CD4-positive, alpha-beta memory T cell (primary cell): ENCODE measurements at regions not wholly inside any gene's neighbourhood (a gene's known extent, or its start where the extent isn't known, plus 50 kb on each side); places are given as distances from the start of the nearest gene placed in this dataset.
"Not testable (repeated sequence)": the region's sequence is repeated elsewhere in the genome, so short reads cannot be mapped to it uniquely, and the experiment has no call there.

Source experiments
- CTCF ChIA-PET: fragments of 350-600 bp; sonication (Branson Sonifier 250); formaldehyde crosslinking; loops from one replicate; lab custom pipeline; 2021; ENCODE audit warnings: inconsistent platforms; ENCODE audit not compliant: partially characterized antibody; lab: Charles Lee
- POLR2A ChIA-PET: fragments of 350-600 bp; sonication (Branson Sonifier 250); formaldehyde crosslinking; loops from one replicate; lab custom pipeline; 2021; ENCODE audit not compliant: partially characterized antibody; lab: Charles Lee
- DNase-seq, 5 donors: peaks; one replicate each; pipeline versions ENCODE4 v3.0.0 to v3.0.0-alpha.2; 2020 to 2022; ENCODE audit warnings: mixed read lengths in 1 of 5
- H3K27ac ChIP-seq: one replicate; pipeline ENCODE4 v1.7.0; 2013; ENCODE audit warnings: low read depth, low read length
- H3K27me3 ChIP-seq: 2 replicates; pipeline ENCODE4 v1.7.0; 2013; ENCODE audit warnings: mild to moderate bottlenecking, low read length, moderate library complexity; ENCODE audit not compliant: insufficient read depth
- H3K36me3 ChIP-seq: 2 replicates; pipeline ENCODE4 v1.7.0; 2013; ENCODE audit warnings: mild to moderate bottlenecking, low read length, moderate library complexity; ENCODE audit not compliant: insufficient read depth
- H3K4me1 ChIP-seq: 2 replicates; pipeline ENCODE4 v1.7.0; 2013; ENCODE audit warnings: mild to moderate bottlenecking, low read length, moderate library complexity; ENCODE audit not compliant: insufficient read depth
- H3K4me3 ChIP-seq, 2 donors: one replicate each; pipeline ENCODE4 v1.7.0; 2013; ENCODE audit warnings: low read length in 2 of 2, mild to moderate bottlenecking in 1 of 2
- H3K9me3 ChIP-seq, 2 donors: one replicate each; pipeline ENCODE4 v1.7.0; 2013; ENCODE audit warnings: low read length in 2 of 2, control low read depth in 1 of 2; ENCODE audit not compliant: control insufficient read depth in 1 of 2
- H3K27ac Mint-ChIP-seq, 7 donors: one replicate each; pipeline ENCODE4 v1.8.0; 2020 to 2021; ENCODE audit warnings: mixed read lengths in 7 of 7, mild to moderate bottlenecking in 6 of 7, inconsistent platforms in 3 of 7, moderate library complexity in 3 of 7
- H3K27me3 Mint-ChIP-seq, 2 donors: one replicate each; pipeline ENCODE4 v1.8.0; 2020 to 2021; ENCODE audit warnings: mixed read lengths in 2 of 2
- H3K36me3 Mint-ChIP-seq, 2 donors: one replicate each; pipeline ENCODE4 v1.8.0; 2020 to 2021; ENCODE audit warnings: mixed read lengths in 2 of 2, inconsistent platforms in 1 of 2, mild to moderate bottlenecking in 1 of 2
- H3K4me1 Mint-ChIP-seq, 4 donors: one replicate each; pipeline ENCODE4 v1.8.0; 2020 to 2021; ENCODE audit warnings: mixed read lengths in 4 of 4, mild to moderate bottlenecking in 1 of 4
- H3K4me3 Mint-ChIP-seq, 8 donors: one replicate each; pipeline ENCODE4 v1.8.0; 2020 to 2021; ENCODE audit warnings: mixed read lengths in 8 of 8, mild to moderate bottlenecking in 7 of 8, moderate library complexity in 6 of 8, inconsistent platforms in 3 of 8
- H3K9me3 Mint-ChIP-seq, 8 donors: one replicate each; pipeline ENCODE4 v1.8.0; 2020 to 2021; ENCODE audit warnings: mixed read lengths in 8 of 8, mild to moderate bottlenecking in 5 of 8, inconsistent platforms in 3 of 8, moderate library complexity in 1 of 8
- intact Hi-C: fragments of 100-400 bp; cut with micrococcal nuclease; formaldehyde crosslinking; loops from one replicate; pipeline ENCODE4 v1.15.1; 2023

DNA sequence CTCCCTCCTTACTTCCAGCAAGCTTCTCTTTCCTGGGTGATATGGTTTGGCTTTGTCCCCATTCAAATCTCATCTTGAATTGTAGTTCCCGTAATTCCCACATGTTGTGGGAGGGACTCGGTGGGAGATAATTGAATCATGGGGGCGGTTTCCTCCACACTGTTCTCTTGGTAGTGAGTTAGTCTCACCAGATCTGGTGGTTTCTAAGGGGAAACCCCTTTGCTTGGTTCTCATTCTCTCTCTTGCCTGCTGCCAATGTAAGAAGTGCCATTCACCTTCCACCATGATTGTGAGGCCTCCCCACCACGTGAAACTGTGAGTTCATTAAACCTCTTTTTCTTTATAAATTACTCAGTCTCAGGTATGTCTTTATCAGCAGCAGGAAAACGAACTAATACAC is 271.8 kb downstream of the C12orf75 start:
- H3K36me3 Mint-ChIP-seq, H3K27me3 Mint-ChIP-seq, POLR2A ChIA-PET, H3K36me3 ChIP-seq, H3K9me3 ChIP-seq, H3K9me3 Mint-ChIP-seq, H3K4me1 Mint-ChIP-seq, H3K4me3 ChIP-seq, H3K27me3 ChIP-seq, H3K4me1 ChIP-seq, H3K27ac Mint-ChIP-seq, H3K27ac ChIP-seq, DNase-seq, intact Hi-C loops, CTCF ChIA-PET, H3K4me3 Mint-ChIP-seq: not testable (repeated sequence)

DNA sequence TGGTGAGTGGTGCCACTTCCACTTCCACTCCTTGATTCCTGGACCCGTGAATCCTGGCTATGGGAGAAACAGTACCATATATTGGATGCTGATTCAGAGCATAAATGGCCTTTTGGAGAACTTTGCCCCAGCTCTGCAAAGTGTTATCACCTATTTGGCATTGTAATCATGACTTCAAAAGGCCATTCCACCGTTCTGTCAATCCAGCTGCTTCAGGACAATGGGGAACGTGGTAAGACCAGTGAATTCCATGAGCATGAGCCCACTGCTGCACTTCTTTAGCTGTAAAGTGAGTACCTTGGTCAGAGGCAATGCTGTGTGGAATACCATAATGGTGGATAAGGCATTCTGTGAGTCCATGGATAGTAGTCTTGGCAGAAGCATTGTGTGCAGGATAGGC is 273.8 kb downstream of the C12orf75 start:
- H3K36me3 ChIP-seq, POLR2A ChIA-PET, H3K27me3 Mint-ChIP-seq: not testable (repeated sequence)

DNA sequence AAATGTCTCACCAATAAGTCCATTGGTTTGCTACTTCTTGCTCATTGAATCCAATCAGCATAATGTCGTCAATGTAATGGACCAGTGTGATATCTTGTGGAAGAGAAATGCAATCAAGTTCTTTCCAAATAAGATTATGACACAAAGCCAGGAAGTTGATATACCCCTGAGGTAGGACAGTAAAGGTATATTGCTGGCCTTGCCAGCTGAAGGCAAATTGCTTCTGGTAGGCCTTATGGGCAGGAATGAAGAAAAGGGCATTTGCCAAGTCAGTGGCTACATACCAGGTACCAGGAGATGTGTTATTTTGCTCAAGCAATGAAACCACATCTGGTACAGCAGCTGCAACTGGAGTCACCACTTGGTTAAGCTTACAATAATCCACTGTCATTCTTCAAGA is 276.1 kb downstream of the C12orf75 start:
- H3K27me3 ChIP-seq, CTCF ChIA-PET: not testable (repeated sequence)

More for the DNA sequence above, 273.8 kb downstream of the C12orf75 start:
- H3K4me3 Mint-ChIP-seq, H3K4me3 ChIP-seq, H3K9me3 ChIP-seq, H3K27me3 ChIP-seq, intact Hi-C loops, H3K4me1 Mint-ChIP-seq, H3K27ac ChIP-seq, CTCF ChIA-PET, H3K9me3 Mint-ChIP-seq, H3K36me3 Mint-ChIP-seq, H3K4me1 ChIP-seq, H3K27ac Mint-ChIP-seq, DNase-seq: not testable (repeated sequence)

DNA sequence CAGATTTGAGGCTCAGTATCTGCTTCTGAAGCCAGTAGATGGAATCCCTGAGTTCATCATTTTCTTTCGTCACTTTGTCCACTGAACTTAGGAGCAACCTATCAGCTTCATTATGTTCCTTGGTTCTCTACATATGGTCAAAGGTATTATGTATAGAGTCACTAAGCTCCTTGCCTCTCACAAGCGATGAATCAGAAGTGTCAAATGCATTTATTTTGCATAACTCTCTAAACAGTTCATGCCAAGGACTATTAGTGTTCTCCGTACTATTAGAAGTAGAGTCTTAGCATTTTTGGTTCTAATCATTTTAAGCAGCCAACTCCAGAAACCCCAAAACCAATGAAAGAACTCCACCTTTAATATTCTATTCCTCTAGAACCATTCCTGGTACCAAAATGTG is 278.5 kb downstream of the C12orf75 start:
- H3K27me3 Mint-ChIP-seq, intact Hi-C loops, CTCF ChIA-PET, H3K4me3 Mint-ChIP-seq, H3K27me3 ChIP-seq, H3K4me3 ChIP-seq, POLR2A ChIA-PET, H3K27ac ChIP-seq, H3K36me3 Mint-ChIP-seq, H3K27ac Mint-ChIP-seq, H3K36me3 ChIP-seq, H3K9me3 Mint-ChIP-seq, H3K9me3 ChIP-seq, DNase-seq, H3K4me1 ChIP-seq, H3K4me1 Mint-ChIP-seq: not testable (repeated sequence)

More for the DNA sequence above, 276.1 kb downstream of the C12orf75 start:
- H3K27ac ChIP-seq, H3K4me1 Mint-ChIP-seq, POLR2A ChIA-PET, DNase-seq, H3K36me3 Mint-ChIP-seq, H3K4me3 ChIP-seq, H3K9me3 Mint-ChIP-seq, H3K27me3 Mint-ChIP-seq, H3K4me3 Mint-ChIP-seq, H3K4me1 ChIP-seq, H3K36me3 ChIP-seq, H3K27ac Mint-ChIP-seq, H3K9me3 ChIP-seq, intact Hi-C loops: not testable (repeated sequence)

DNA sequence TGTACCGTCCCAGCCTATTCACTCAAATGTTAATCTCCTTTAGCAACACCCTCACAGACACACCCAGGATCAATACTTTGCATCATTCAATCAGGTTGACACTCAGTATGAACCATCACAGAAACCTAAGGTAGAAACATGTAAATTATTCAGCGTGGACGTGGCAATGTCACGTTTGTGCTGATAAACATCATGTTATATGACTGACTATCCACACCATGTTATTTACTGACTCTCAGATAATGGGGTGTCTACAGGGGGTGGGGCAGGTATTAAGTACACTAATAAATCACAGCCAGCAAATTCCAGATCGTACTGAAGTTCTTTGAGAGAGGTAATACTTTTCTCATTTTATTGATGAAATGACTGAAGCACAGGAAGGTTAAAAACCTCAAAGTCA is 280.0 kb downstream of the C12orf75 start:
- H3K27me3 ChIP-seq = no peaks in the 10 kb centered on the region
- Mint-ChIP-seq H3K36me3 (no peaks in the 10 kb centered on the region), H3K4me3 (no peak overlapping the region), H3K27me3 (peaks cover 0 to 1% of the 10 kb centered on the region in 2 donors), H3K27ac (no peak overlapping the region), H3K9me3 (peaks cover 0 to under 1% (median 0%) of the 10 kb centered on the region in 8 donors), H3K4me1 (no peaks in the 10 kb centered on the region)
- no peaks in the 10 kb centered on the region for H3K9me3 ChIP-seq
- no peak overlapping the region for H3K27ac ChIP-seq
- intact Hi-C loops = no loop called here
- POLR2A ChIA-PET = no interaction called here
- no peak overlapping the region for H3K4me3 ChIP-seq
- no peak for DNase-seq
- H3K4me1 ChIP-seq = no peaks in the 10 kb centered on the region
- CTCF ChIA-PET = interaction anchor here (0.7 kb wide), 1 partner anchor 110 kb away, joined by 3 read pairs; no protein-coding TSS in a partner anchor
- H3K36me3 ChIP-seq = no peaks in the 10 kb centered on the region

DNA sequence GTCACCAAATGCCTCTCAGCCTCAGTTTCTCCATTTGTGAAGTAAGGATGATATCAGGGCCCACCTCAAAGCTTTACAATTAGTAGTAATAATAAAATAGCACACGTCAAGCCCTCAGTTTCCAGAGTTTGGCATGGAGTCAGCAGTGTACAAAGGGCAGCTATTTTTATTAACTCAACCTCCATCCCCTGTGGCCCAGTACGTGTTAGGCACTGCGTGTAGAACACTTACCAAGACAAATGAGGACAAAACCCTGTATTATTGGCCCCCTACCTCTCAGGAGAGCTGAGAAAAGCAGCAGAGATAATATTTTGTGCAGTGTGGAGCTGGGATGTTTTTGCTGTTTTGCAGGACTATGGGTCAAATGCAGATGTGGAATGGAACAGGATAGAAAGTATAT is 280.8 kb downstream of the C12orf75 start:
- Mint-ChIP-seq H3K9me3 (no peaks in the 10 kb centered on the region), H3K27ac (no peak overlapping the region), H3K27me3 (peaks cover 0 to 1% of the 10 kb centered on the region in 2 donors), H3K4me3 (no peak overlapping the region), H3K4me1 (no peaks in the 10 kb centered on the region), H3K36me3 (no peaks in the 10 kb centered on the region)
- ChIA-PET POLR2A (no interaction called here), CTCF (no interaction called here)
- no peak for DNase-seq
- no peaks in the 10 kb centered on the region for H3K36me3 ChIP-seq
- no peaks in the 10 kb centered on the region for H3K9me3 ChIP-seq
- intact Hi-C loops = no loop called here
- no peak overlapping the region for H3K4me3 ChIP-seq
- H3K27ac ChIP-seq = no peak overlapping the region
- no peaks in the 10 kb centered on the region for H3K27me3 ChIP-seq
- no peaks in the 10 kb centered on the region for H3K4me1 ChIP-seq

DNA sequence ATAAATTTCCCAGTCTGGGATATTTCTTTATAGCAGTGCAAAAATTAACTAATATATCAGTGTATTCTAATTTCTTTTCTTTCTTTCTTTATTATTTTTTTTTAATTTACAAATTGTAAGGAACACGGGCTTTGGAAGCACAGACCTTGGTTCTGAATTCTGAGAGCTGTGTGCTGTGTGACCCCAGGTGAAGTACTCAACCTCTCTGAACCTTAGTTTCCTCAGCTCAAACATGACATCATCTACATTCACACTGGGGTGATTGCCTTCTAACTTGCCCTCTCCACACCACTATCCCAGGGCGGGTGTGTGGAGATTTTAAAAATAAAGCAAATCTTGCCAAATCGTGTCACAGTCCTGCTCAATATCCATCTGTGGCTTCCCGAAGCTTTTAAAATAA is 282.8 kb downstream of the C12orf75 start:
- Mint-ChIP-seq H3K36me3 (no peaks in the 10 kb centered on the region), H3K9me3 (peaks cover 0 to 3% (median 0%) of the 10 kb centered on the region in 8 donors), H3K4me1 (no peaks in the 10 kb centered on the region), H3K27me3 (peaks cover 0 to 4% of the 10 kb centered on the region in 2 donors), H3K27ac (no peak overlapping the region), H3K4me3 (no peak overlapping the region)
- no peak overlapping the region for H3K4me3 ChIP-seq
- CTCF ChIA-PET = no interaction called here
- H3K27me3 ChIP-seq = no peaks in the 10 kb centered on the region
- H3K27ac ChIP-seq = no peak overlapping the region
- no peaks in the 10 kb centered on the region for H3K4me1 ChIP-seq
- H3K9me3 ChIP-seq = no peaks in the 10 kb centered on the region
- no peak for DNase-seq
- POLR2A ChIA-PET = no interaction called here
- intact Hi-C loops = no loop called here
- H3K36me3 ChIP-seq = no peaks in the 10 kb centered on the region

DNA sequence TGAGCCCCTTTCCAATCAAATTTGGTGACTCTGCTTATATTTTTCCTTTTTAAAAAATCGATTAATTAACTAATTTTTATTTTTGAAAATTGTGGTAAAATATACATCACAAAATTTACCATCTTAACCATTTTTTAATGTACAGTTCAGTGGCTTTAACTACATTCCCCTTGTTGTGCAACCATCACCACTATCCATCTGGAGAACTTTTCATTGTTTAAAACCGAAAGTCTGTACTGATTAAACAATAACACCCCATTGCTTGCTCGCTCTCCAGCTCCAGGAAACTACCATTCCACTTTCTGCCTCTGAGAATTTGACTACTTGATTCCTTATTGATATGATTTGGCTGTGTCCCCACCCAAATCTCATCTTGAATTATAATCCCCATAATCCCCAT is 283.4 kb downstream of the C12orf75 start:
- no peak overlapping the region for H3K4me3 ChIP-seq
- no peak overlapping the region for H3K4me3 Mint-ChIP-seq
- H3K27me3 ChIP-seq = no peaks in the 10 kb centered on the region
- ChIA-PET POLR2A (no interaction called here), CTCF (no interaction called here)
- peaks cover 0 to 3% (median 0%) of the 10 kb centered on the region in 8 donors for H3K9me3 Mint-ChIP-seq
- H3K27ac ChIP-seq = no peak overlapping the region
- no peaks in the 10 kb centered on the region for H3K4me1 ChIP-seq
- no peaks in the 10 kb centered on the region for H3K36me3 ChIP-seq
- H3K9me3 ChIP-seq = no peaks in the 10 kb centered on the region
- no peak for DNase-seq
- H3K4me1 Mint-ChIP-seq = no peaks in the 10 kb centered on the region
- H3K27ac Mint-ChIP-seq = no peak overlapping the region
- intact Hi-C loops = no loop called here
- H3K27me3 Mint-ChIP-seq = peaks cover 0 to 4% of the 10 kb centered on the region in 2 donors
- no peaks in the 10 kb centered on the region for H3K36me3 Mint-ChIP-seq
